ENCODE measurements at regions not wholly inside any gene's neighbourhood (a gene's known extent, or its start where the extent isn't known, plus 50 kb on each side); places are given as distances from the start of the nearest gene placed in this dataset.

DNA sequence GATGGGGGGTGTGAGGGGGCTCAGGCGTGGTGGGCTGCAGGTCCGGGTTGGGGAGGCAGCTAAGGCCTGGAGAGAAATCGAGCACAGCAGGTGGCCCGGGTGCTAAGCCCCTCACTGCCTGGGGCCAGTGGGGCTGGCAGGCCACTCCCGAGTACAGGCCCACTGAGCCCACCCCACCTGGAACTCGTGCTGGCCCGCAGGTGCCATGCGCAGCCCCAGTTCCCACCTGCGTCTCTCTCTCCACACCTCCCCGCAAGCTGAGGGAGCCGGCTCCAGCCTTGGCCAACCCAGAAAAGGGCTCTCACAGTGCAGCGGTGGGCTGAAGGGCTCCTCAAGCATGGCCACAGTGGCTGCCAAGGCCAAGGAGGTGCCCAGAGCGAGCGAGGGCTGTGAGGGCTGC is 1047.1 kb upstream of the ADGRL4 start (continued):
- TF ChIP-seq SP1 (IDR thresholded peaks at IDR 0.05; ENCODE audit: low read depth, low read length) (no peak), RFX5 (IDR thresholded peaks at IDR 0.05; ENCODE audit: borderline replicate concordance, low read depth, low read length) (no peak), KDM1A (IDR thresholded peaks at IDR 0.05; ENCODE audit: borderline replicate concordance, low read length) (no peak)

Measured in H1 (cell line).